GM23338 (cell line): ENCODE measurements at regions not wholly inside any gene's neighbourhood (a gene's known extent, or its start where the extent isn't known, plus 50 kb on each side); places are given as distances from the start of the nearest gene placed in this dataset.

ENCODE experiments used
- ATAC-seq: fragments of 200-7000 bp; cut with Tn5 transposase; 3 replicates; pipeline ENCODE4 v1.9.1; 2020
- DNase-seq: peaks from one replicate; pipeline ENCODE4 v3.0.0-alpha.2; 2015; ENCODE audit warnings: low spot score
- H2AFZ ChIP-seq: fragments of 200-600 bp; sonication (generic); 2 replicates; pipeline ENCODE4 v1.8.0; 2016; ENCODE audit warnings: antibody characterized with exemption, mild to moderate bottlenecking, moderate library complexity
- H3F3A ChIP-seq: fragments of 200-600 bp; sonication (generic); replicated peaks from 2 replicates; pipeline ENCODE4 v1.8.0; 2017; ENCODE audit warnings: antibody characterized with exemption, mixed run types, low read depth
- H3K27ac ChIP-seq: fragments of 200-600 bp; sonication (generic); 2 replicates; pipeline ENCODE4 v1.6.1; 2016; ENCODE audit warnings: low read depth
- H3K27me3 ChIP-seq: fragments of 200-600 bp; sonication (generic); 2 replicates; pipeline ENCODE4 v1.8.0; 2016; ENCODE audit warnings: mild to moderate bottlenecking, mixed run types, moderate library complexity; ENCODE audit not compliant: insufficient read depth
- H3K36me3 ChIP-seq: fragments of 200-600 bp; sonication (generic); 2 replicates; pipeline ENCODE4 v1.8.0; 2016; ENCODE audit warnings: mild to moderate bottlenecking; ENCODE audit not compliant: insufficient read depth
- H3K4me1 ChIP-seq: fragments of 200-600 bp; sonication (generic); 2 replicates; pipeline ENCODE4 v1.8.0; 2016; ENCODE audit warnings: mild to moderate bottlenecking, moderate library complexity; ENCODE audit not compliant: insufficient read depth
- H3K4me2 ChIP-seq: fragments of 200-600 bp; sonication (generic); 2 replicates; pipeline ENCODE4 v1.7.1; 2017; ENCODE audit warnings: mixed run types
- H3K4me3 ChIP-seq: fragments of 200-600 bp; sonication (generic); 2 replicates; pipeline ENCODE4 v1.6.1; 2016; ENCODE audit warnings: mixed run types
- H3K79me2 ChIP-seq: fragments of 200-600 bp; sonication (generic); replicated peaks from 2 replicates; pipeline ENCODE4 v1.8.0; 2017; ENCODE audit warnings: mild to moderate bottlenecking; ENCODE audit not compliant: insufficient read depth
- H3K9me2 ChIP-seq: fragments of 200-600 bp; sonication (generic); 2 replicates; pipeline ENCODE4 v1.8.0; 2017; ENCODE audit not compliant: insufficient read depth
- H4K20me1 ChIP-seq: fragments of 200-600 bp; sonication (generic); replicated peaks from 2 replicates; pipeline ENCODE4 v1.8.0; 2017; ENCODE audit warnings: mild to moderate bottlenecking; ENCODE audit not compliant: insufficient read depth
- H3K27ac Mint-ChIP-seq: 2 replicates; pipeline ENCODE4 v1.8.0; 2020; ENCODE audit warnings: inconsistent platforms, mild to moderate bottlenecking, moderate library complexity, mixed read lengths
- H3K27me3 Mint-ChIP-seq: 3 replicates; pipeline ENCODE4 v1.8.0; 2022; ENCODE audit warnings: low read depth, mild to moderate bottlenecking, moderate library complexity, mixed read lengths, inconsistent platforms; ENCODE audit not compliant: insufficient read depth, poor library complexity
- H3K36me3 Mint-ChIP-seq: 3 replicates; pipeline ENCODE4 v1.8.0; 2021; ENCODE audit warnings: low read depth, mild to moderate bottlenecking, inconsistent platforms, moderate library complexity, mixed read lengths
- H3K4me1 Mint-ChIP-seq: 3 replicates; pipeline ENCODE4 v1.8.0; 2020; ENCODE audit warnings: mild to moderate bottlenecking, inconsistent platforms, mixed read lengths
- H3K4me3 Mint-ChIP-seq: 3 replicates; pipeline ENCODE4 v1.8.0; 2021; ENCODE audit warnings: moderate library complexity, mild to moderate bottlenecking, inconsistent platforms, mixed read lengths
- H3K9me3 Mint-ChIP-seq: 3 replicates; pipeline ENCODE4 v1.8.0; 2020; ENCODE audit warnings: moderate library complexity, mild to moderate bottlenecking, inconsistent platforms, mixed read lengths
- CREB1 ChIP-seq: fragments of 250-450 bp; sonication (Bioruptor Pico); IDR thresholded peaks from 2 replicates; pipeline ENCODE4 v1.5.0; 2020; ENCODE audit warnings: low read depth, mild to moderate bottlenecking, moderate library complexity
- EZH2 ChIP-seq: fragments of 200-600 bp; sonication (generic); IDR thresholded peaks from one replicate; pipeline ENCODE4 v1.8.0; 2017; ENCODE audit warnings: antibody characterized with exemption, mild to moderate bottlenecking, low read depth; ENCODE audit not compliant: unreplicated experiment
- EZH2phosphoT487 ChIP-seq: fragments of 200-600 bp; sonication (generic); IDR thresholded peaks from one replicate; pipeline ENCODE4 v1.8.1; 2018; ENCODE audit warnings: antibody characterized with exemption; ENCODE audit not compliant: unreplicated experiment
- JUNB ChIP-seq: IDR thresholded peaks from one replicate; pipeline ENCODE4 v1.6.1; 2016; ENCODE audit warnings: antibody characterized with exemption; ENCODE audit not compliant: unreplicated experiment
- NANOG ChIP-seq: IDR thresholded peaks from 2 replicates; pipeline ENCODE4 v1.6.1; 2016; ENCODE audit warnings: antibody characterized with exemption, borderline replicate concordance
- POLR2AphosphoS5 ChIP-seq: IDR thresholded peaks from 2 replicates; pipeline ENCODE4 v1.6.1; 2016; ENCODE audit warnings: antibody characterized with exemption, low read depth
- STAT1 ChIP-seq: IDR thresholded peaks from one replicate; pipeline ENCODE4 v1.6.1; 2016; ENCODE audit warnings: antibody characterized with exemption; ENCODE audit not compliant: unreplicated experiment
- ZNF114 ChIP-seq: fragments of 250-450 bp; sonication (Bioruptor Pico); IDR thresholded peaks from 2 replicates; pipeline ENCODE4 v1.5.0; 2020; ENCODE audit warnings: mild to moderate bottlenecking, moderate library complexity
- ZNF331 ChIP-seq: fragments of 250-450 bp; sonication (Bioruptor Pico); IDR thresholded peaks from 2 replicates; pipeline ENCODE4 v1.5.0; 2020; ENCODE audit warnings: low read depth, mild to moderate bottlenecking, moderate library complexity
- TF ChIP-seq, protein P1 (sequence below): IDR thresholded peaks from one replicate; pipeline ENCODE4 v1.6.1; 2018; ENCODE audit warnings: antibody characterized with exemption; ENCODE audit not compliant: unreplicated experiment
- TF ChIP-seq, protein P2 (sequence below), 2 experiments: fragments of 200-600 bp in 1 of 2; sonication (generic) in 1 of 2; conservative IDR thresholded peaks; 2 replicates each; pipeline versions ENCODE4 v1.5.1 to v1.6.1; 2016 to 2017; ENCODE audit warnings: antibody characterized with exemption in 2 of 2, low read depth in 2 of 2, mild to moderate bottlenecking in 2 of 2, moderate library complexity in 1 of 2

DNA sequence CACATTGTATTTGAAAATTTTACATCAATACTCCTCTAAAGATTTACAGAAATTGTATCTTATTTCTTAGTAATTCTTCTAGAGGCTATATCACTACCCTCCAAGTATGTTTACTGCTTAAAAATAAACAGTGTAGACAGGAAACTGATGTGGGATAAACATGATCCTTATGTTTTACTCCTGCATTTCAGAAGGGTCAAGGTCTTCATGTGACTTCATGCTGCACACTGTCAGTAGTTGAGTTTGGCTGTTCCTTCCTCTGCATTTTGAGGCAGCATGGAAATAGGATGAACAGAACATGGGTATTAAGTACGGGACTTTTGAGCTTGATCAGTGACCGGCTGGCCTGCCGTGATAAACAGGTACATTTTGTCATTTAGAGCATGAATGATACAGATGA lies 179.2 kb upstream of the FERMT1 start:
- Mint-ChIP-seq H3K36me3 (no peaks in the 10 kb centered on the region), H3K4me1 (no peaks in the 10 kb centered on the region; the same call in 2 of the 3 replicates), H3K4me3 (no peak overlapping the region), H3K9me3 (peaks cover 5% of the 10 kb centered on the region; the same call in 1 of the 3 replicates), H3K27ac (no peak overlapping the region), H3K27me3 (peaks cover 5% of the 10 kb centered on the region)
- ATAC-seq, result no peak
- no peaks in the 10 kb centered on the region for H4K20me1 ChIP-seq
- H2AFZ ChIP-seq, result no peak overlapping the region
- no peak overlapping the region for H3K27ac ChIP-seq
- no peaks in the 10 kb centered on the region for H3F3A ChIP-seq
- DNase-seq, result no peak
- TF ChIP-seq POLR2AphosphoS5 (no peak), ZNF114 (no peak), JUNB (no peak)
- TF ChIP-seq, protein P1, sequence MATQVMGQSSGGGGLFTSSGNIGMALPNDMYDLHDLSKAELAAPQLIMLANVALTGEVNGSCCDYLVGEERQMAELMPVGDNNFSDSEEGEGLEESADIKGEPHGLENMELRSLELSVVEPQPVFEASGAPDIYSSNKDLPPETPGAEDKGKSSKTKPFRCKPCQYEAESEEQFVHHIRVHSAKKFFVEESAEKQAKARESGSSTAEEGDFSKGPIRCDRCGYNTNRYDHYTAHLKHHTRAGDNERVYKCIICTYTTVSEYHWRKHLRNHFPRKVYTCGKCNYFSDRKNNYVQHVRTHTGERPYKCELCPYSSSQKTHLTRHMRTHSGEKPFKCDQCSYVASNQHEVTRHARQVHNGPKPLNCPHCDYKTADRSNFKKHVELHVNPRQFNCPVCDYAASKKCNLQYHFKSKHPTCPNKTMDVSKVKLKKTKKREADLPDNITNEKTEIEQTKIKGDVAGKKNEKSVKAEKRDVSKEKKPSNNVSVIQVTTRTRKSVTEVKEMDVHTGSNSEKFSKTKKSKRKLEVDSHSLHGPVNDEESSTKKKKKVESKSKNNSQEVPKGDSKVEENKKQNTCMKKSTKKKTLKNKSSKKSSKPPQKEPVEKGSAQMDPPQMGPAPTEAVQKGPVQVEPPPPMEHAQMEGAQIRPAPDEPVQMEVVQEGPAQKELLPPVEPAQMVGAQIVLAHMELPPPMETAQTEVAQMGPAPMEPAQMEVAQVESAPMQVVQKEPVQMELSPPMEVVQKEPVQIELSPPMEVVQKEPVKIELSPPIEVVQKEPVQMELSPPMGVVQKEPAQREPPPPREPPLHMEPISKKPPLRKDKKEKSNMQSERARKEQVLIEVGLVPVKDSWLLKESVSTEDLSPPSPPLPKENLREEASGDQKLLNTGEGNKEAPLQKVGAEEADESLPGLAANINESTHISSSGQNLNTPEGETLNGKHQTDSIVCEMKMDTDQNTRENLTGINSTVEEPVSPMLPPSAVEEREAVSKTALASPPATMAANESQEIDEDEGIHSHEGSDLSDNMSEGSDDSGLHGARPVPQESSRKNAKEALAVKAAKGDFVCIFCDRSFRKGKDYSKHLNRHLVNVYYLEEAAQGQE, result no peak
- peaks cover 2% of the 10 kb centered on the region; the same call in 1 of the 2 replicates for H3K9me2 ChIP-seq
- no peak overlapping the region for H3K4me2 ChIP-seq
- H3K4me3 ChIP-seq, result no peak overlapping the region
- no peaks in the 10 kb centered on the region for H3K36me3 ChIP-seq
- H3K27me3 ChIP-seq, result no peaks in the 10 kb centered on the region
- H3K4me1 ChIP-seq, result no peaks in the 10 kb centered on the region
- no peaks in the 10 kb centered on the region for H3K79me2 ChIP-seq

DNA sequence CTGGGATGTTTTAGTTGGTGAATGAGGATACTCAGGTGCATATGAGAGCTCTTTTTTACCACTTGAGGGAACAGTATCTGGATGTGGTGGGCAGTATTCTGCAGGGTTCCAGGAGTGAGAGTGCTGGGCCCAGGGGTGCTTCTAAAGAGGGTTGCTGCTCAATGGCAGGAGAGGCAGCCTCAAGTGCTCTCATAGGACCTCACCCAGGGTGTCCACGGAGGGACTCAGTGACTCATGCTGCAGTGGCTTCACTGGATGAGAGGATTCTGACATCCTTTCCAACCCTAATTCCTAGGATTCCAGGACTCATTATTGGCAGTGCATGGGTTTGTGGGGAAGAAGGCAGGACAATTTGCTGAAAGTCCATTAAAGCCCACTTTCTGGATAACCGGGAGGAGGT lies 176.6 kb upstream of the FERMT1 start:
- Mint-ChIP-seq H3K27me3 (peaks cover 2% of the 10 kb centered on the region), H3K27ac (no peak overlapping the region), H3K4me3 (no peak overlapping the region), H3K36me3 (no peaks in the 10 kb centered on the region), H3K9me3 (peaks cover 5% of the 10 kb centered on the region; the same call in 1 of the 3 replicates), H3K4me1 (no peaks in the 10 kb centered on the region; the same call in 2 of the 3 replicates)
- Histone ChIP-seq H3K4me3 (no peak overlapping the region), H3K27me3 (no peaks in the 10 kb centered on the region), H3K4me1 (no peaks in the 10 kb centered on the region), H2AFZ (no peak overlapping the region), H3F3A (no peaks in the 10 kb centered on the region), H3K79me2 (no peaks in the 10 kb centered on the region), H4K20me1 (no peaks in the 10 kb centered on the region), H3K9me2 (peaks cover 2% of the 10 kb centered on the region; the same call in 1 of the 2 replicates), H3K27ac (no peak overlapping the region), H3K36me3 (no peaks in the 10 kb centered on the region), H3K4me2 (no peak overlapping the region)
- TF ChIP-seq STAT1, result no peak
- DNase-seq (no peak), ATAC-seq (no peak)

DNA sequence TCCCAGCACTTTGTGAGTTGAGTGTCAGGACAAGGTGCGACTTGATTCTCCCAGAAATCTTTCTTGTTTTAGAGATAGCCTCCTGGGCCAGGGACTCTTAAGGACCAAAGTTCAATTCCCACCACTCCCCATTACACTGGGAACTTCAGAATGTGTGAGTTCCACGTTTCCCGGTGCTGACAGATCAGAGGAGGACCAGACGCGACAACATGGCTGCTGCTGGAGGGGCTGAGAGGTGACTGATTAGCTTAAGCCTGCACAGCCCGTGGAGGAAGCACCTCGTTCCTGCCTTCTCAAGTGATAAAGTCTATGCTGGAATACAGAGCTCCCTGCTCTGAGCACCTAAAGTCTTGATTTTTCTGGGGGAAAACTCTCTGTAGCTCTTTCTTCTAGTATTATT lies 175.2 kb upstream of the FERMT1 start:
- Mint-ChIP-seq H3K4me1 (no peaks in the 10 kb centered on the region), H3K27ac (no peak overlapping the region), H3K4me3 (no peak overlapping the region), H3K27me3 (peaks cover 2% of the 10 kb centered on the region), H3K36me3 (no peaks in the 10 kb centered on the region), H3K9me3 (peaks cover 4% of the 10 kb centered on the region; the same call in 1 of the 3 replicates)
- H3K9me2 ChIP-seq, result no peaks in the 10 kb centered on the region; the same call in 1 of the 2 replicates
- no peaks in the 10 kb centered on the region for H3K79me2 ChIP-seq
- H3K4me2 ChIP-seq, result no peak overlapping the region
- H2AFZ ChIP-seq, result 0 out of 2 replicates have a peak overlapping the region, but pooled peaks have one; percentile 38
- no peaks in the 10 kb centered on the region for H3K36me3 ChIP-seq
- H3K4me3 ChIP-seq, result no peak overlapping the region
- no peaks in the 10 kb centered on the region for H3K27me3 ChIP-seq
- no peak for ATAC-seq
- DNase-seq, result no peak
- no peaks in the 10 kb centered on the region for H3F3A ChIP-seq
- H4K20me1 ChIP-seq, result no peaks in the 10 kb centered on the region
- no peak overlapping the region for H3K27ac ChIP-seq
- H3K4me1 ChIP-seq, result no peaks in the 10 kb centered on the region
- TF ChIP-seq NANOG (no peak), CREB1 (no peak), EZH2 (no peak), ZNF331 (no peak), EZH2phosphoT487 (no peak)
- TF ChIP-seq, protein P1, result no peak
- TF ChIP-seq, protein P2, sequence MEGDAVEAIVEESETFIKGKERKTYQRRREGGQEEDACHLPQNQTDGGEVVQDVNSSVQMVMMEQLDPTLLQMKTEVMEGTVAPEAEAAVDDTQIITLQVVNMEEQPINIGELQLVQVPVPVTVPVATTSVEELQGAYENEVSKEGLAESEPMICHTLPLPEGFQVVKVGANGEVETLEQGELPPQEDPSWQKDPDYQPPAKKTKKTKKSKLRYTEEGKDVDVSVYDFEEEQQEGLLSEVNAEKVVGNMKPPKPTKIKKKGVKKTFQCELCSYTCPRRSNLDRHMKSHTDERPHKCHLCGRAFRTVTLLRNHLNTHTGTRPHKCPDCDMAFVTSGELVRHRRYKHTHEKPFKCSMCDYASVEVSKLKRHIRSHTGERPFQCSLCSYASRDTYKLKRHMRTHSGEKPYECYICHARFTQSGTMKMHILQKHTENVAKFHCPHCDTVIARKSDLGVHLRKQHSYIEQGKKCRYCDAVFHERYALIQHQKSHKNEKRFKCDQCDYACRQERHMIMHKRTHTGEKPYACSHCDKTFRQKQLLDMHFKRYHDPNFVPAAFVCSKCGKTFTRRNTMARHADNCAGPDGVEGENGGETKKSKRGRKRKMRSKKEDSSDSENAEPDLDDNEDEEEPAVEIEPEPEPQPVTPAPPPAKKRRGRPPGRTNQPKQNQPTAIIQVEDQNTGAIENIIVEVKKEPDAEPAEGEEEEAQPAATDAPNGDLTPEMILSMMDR (conservative IDR thresholded peaks at IDR 0.05; ENCODE audit: low read depth in 2 of 2), result no peak
